CD14-positive monocyte (primary cell): ENCODE measurements at regions not wholly inside any gene's neighbourhood (a gene's known extent, or its start where the extent isn't known, plus 50 kb on each side); places are given as distances from the start of the nearest gene placed in this dataset.

Source experiments
- DNase-seq, 3 donors: peaks; one replicate each; pipeline ENCODE4 v3.0.0-alpha.2; 2011 to 2022
- H2AFZ ChIP-seq: 2 replicates; pipeline ENCODE4 v1.6.0; 2012; ENCODE audit warnings: mild to moderate bottlenecking, low read depth, low read length, inconsistent platforms; ENCODE audit not compliant: insufficient read depth, poor library complexity, severe bottlenecking
- H3K27ac ChIP-seq, 2 donors: 1 replicate in 1 of 2; 2 replicates in 1 of 2; pipeline ENCODE4 v1.5.1; 2012 to 2013; ENCODE audit warnings: low read length in 2 of 2, control low read depth in 1 of 2, inconsistent platforms in 1 of 2, low read depth in 1 of 2, mild to moderate bottlenecking in 1 of 2
- H3K27me3 ChIP-seq, 2 donors: one replicate each; pipeline versions ENCODE4 v1.6.0 to v1.6.1; 2011 to 2013; ENCODE audit warnings: low read length in 2 of 2; ENCODE audit not compliant: control insufficient read depth in 2 of 2, insufficient read depth in 2 of 2
- H3K36me3 ChIP-seq, 2 donors: replicated peaks in 1 of 2; 1 replicate in 1 of 2; 2 replicates in 1 of 2; pipeline versions ENCODE4 v1.5.1 to v1.6.1; 2012 to 2013; ENCODE audit warnings: low read length in 2 of 2, control low read depth in 1 of 2, inconsistent platforms in 1 of 2, mild to moderate bottlenecking in 1 of 2; ENCODE audit not compliant: insufficient read depth in 2 of 2, control insufficient read depth in 1 of 2
- H3K4me1 ChIP-seq, 2 donors: 1 replicate in 1 of 2; 2 replicates in 1 of 2; pipeline versions ENCODE4 v1.5.1 to v1.6.1; 2012 to 2013; ENCODE audit warnings: low read length in 2 of 2, control low read depth in 1 of 2, inconsistent platforms in 1 of 2, mild to moderate bottlenecking in 1 of 2, moderate library complexity in 1 of 2; ENCODE audit not compliant: insufficient read depth in 2 of 2, control insufficient read depth in 1 of 2
- H3K4me2 ChIP-seq: replicated peaks from 2 replicates; pipeline ENCODE3; 2012; ENCODE audit warnings: low read length, moderate library complexity, mild to moderate bottlenecking; ENCODE audit not compliant: poor library complexity, severe bottlenecking; ENCODE audit errors: extremely low read depth
- H3K4me3 ChIP-seq, 3 experiments: fragments of 200-600 bp in 1 of 3; sonication (generic) in 1 of 3; replicated peaks in 1 of 3; 1 replicate in 2 of 3; 2 replicates in 1 of 3; pipeline ENCODE4 v1.5.1; 2011 to 2013; ENCODE audit warnings: low read length in 3 of 3, mild to moderate bottlenecking in 3 of 3, control low read depth in 2 of 3, low read depth in 2 of 3, inconsistent platforms in 1 of 3, moderate library complexity in 1 of 3
- H3K79me2 ChIP-seq: 2 replicates; pipeline ENCODE4 v1.6.0; 2012; ENCODE audit warnings: mild to moderate bottlenecking, control low read depth, inconsistent platforms, low read length, moderate library complexity; ENCODE audit not compliant: insufficient read depth
- H3K9ac ChIP-seq: 2 replicates; pipeline ENCODE4 v1.6.0; 2017; ENCODE audit warnings: low read length, mild to moderate bottlenecking; ENCODE audit not compliant: insufficient read depth, poor library complexity, severe bottlenecking
- H3K9me3 ChIP-seq, 2 donors: replicated peaks in 1 of 2; 1 replicate in 1 of 2; 2 replicates in 1 of 2; pipeline versions ENCODE4 v1.5.1 to v1.6.1; 2012 to 2013; ENCODE audit warnings: low read length in 2 of 2, control low read depth in 1 of 2; ENCODE audit not compliant: control insufficient read depth in 1 of 2, insufficient read depth in 1 of 2
- H4K20me1 ChIP-seq: 2 replicates; pipeline ENCODE4 v1.6.0; 2012; ENCODE audit warnings: mild to moderate bottlenecking, low read length, control low read depth, moderate library complexity; ENCODE audit not compliant: insufficient read depth
- H3K27ac Mint-ChIP-seq, 7 donors: one replicate each; pipeline ENCODE4 v1.8.0; 2020; ENCODE audit warnings: mild to moderate bottlenecking in 7 of 7, mixed read lengths in 7 of 7, moderate library complexity in 6 of 7, inconsistent platforms in 2 of 7
- H3K27me3 Mint-ChIP-seq, 3 donors: one replicate each; pipeline ENCODE4 v1.8.0; 2021 to 2022; ENCODE audit warnings: low read depth in 3 of 3, mild to moderate bottlenecking in 3 of 3, mixed read lengths in 3 of 3, moderate library complexity in 3 of 3, inconsistent platforms in 1 of 3
- H3K36me3 Mint-ChIP-seq, 2 donors: one replicate each; pipeline ENCODE4 v1.8.0; 2020; ENCODE audit warnings: mixed read lengths in 2 of 2, inconsistent platforms in 1 of 2, mild to moderate bottlenecking in 1 of 2
- H3K4me1 Mint-ChIP-seq: one replicate; pipeline ENCODE4 v1.8.0; 2020; ENCODE audit warnings: mild to moderate bottlenecking, mixed read lengths
- H3K4me3 Mint-ChIP-seq, 2 donors: one replicate each; pipeline ENCODE4 v1.8.0; 2020; ENCODE audit warnings: mild to moderate bottlenecking in 2 of 2, mixed read lengths in 2 of 2, moderate library complexity in 1 of 2
- H3K9me3 Mint-ChIP-seq, 7 donors: one replicate each; pipeline ENCODE4 v1.8.0; 2020 to 2022; ENCODE audit warnings: mixed read lengths in 7 of 7, mild to moderate bottlenecking in 6 of 7, moderate library complexity in 6 of 7, inconsistent platforms in 2 of 7
- WGBS: methylation state at CpG from one replicate; pipeline ENCODE4 v1.1.5; 2013; ENCODE audit warnings: missing lambda C conversion rate; ENCODE audit not compliant: insufficient coverage; 5-methylcytosine and 5-hydroxymethylcytosine counted together
- intact Hi-C, 2 donors: fragments of 100-400 bp; cut with micrococcal nuclease; formaldehyde crosslinking; loops; one replicate each; pipeline versions ENCODE4 v1.15.0 to v1.15.1; 2023
- TF ChIP-seq, protein P1 (sequence below): fragments of 200-600 bp; IDR thresholded peaks from one replicate; pipeline ENCODE4 v1.8.0; 2022; ENCODE audit warnings: antibody characterized with exemption, mild to moderate bottlenecking

GRCh38 chr5:60376860-60377259, 323.1 kb downstream of the DEPDC1B start:
- no peaks in the 10 kb centered on the region for H3K36me3 Mint-ChIP-seq
- Histone ChIP-seq H3K36me3 (no peaks in the 10 kb centered on the region), H3K4me3 (no peak overlapping the region), H3K79me2 (no peaks in the 10 kb centered on the region), H3K9ac (no peak overlapping the region), H2AFZ (no peak overlapping the region), H3K27ac (no peak overlapping the region), H4K20me1 (no peaks in the 10 kb centered on the region), H3K4me1 (no peaks in the 10 kb centered on the region), H3K27me3 (no peaks in the 10 kb centered on the region), H3K9me3 (no peaks in the 10 kb centered on the region), H3K4me2 (no peak overlapping the region)
- H3K27me3 Mint-ChIP-seq: peaks cover 0 to 2% (median 1%) of the 10 kb centered on the region in 3 donors
- H3K27ac Mint-ChIP-seq: peak overlapping the region in 1 of 7 donors; percentile 4
- H3K4me1 Mint-ChIP-seq: no peaks in the 10 kb centered on the region
- WGBS: 92% methylated on average over 1 of the region's 4 CpGs
- no peak overlapping the region for H3K4me3 Mint-ChIP-seq
- DNase-seq: no peak
- intact Hi-C loops: no loop called here
- TF ChIP-seq, protein P1, sequence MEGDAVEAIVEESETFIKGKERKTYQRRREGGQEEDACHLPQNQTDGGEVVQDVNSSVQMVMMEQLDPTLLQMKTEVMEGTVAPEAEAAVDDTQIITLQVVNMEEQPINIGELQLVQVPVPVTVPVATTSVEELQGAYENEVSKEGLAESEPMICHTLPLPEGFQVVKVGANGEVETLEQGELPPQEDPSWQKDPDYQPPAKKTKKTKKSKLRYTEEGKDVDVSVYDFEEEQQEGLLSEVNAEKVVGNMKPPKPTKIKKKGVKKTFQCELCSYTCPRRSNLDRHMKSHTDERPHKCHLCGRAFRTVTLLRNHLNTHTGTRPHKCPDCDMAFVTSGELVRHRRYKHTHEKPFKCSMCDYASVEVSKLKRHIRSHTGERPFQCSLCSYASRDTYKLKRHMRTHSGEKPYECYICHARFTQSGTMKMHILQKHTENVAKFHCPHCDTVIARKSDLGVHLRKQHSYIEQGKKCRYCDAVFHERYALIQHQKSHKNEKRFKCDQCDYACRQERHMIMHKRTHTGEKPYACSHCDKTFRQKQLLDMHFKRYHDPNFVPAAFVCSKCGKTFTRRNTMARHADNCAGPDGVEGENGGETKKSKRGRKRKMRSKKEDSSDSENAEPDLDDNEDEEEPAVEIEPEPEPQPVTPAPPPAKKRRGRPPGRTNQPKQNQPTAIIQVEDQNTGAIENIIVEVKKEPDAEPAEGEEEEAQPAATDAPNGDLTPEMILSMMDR: no peak
- H3K9me3 Mint-ChIP-seq: peaks cover 0 to 4% (median 0%) of the 10 kb centered on the region in 7 donors

DNA sequence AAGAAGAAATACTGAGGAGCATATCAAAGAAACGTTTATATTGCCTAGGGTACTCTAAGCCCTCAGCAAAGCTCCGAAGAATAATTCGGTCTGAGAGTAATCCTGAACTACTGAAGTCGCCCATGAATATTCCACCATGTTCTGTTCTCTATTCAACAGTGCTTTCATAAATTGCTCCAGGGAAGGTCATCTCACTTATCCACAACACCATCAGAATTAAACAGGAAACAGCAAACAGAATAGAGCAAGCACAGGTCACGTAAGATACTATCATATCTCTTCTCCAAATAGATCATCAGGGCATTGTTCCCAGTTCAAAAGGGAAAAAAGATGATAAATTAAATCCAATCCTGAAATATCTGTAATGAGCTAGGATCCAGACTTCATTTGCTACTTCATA, 325.6 kb downstream of the DEPDC1B start:
- Histone ChIP-seq H3K9me3 (no peaks in the 10 kb centered on the region), H3K4me1 (no peaks in the 10 kb centered on the region), H3K36me3 (no peaks in the 10 kb centered on the region), H3K4me3 (no peak overlapping the region), H3K4me2 (no peak overlapping the region), H3K27ac (no peak overlapping the region), H2AFZ (no peak overlapping the region), H3K27me3 (no peaks in the 10 kb centered on the region), H3K79me2 (no peaks in the 10 kb centered on the region), H3K9ac (no peak overlapping the region), H4K20me1 (no peaks in the 10 kb centered on the region)
- WGBS: 98% methylated on average over 4 of the region's 5 CpGs
- H3K27ac Mint-ChIP-seq: no peak overlapping the region
- no peaks in the 10 kb centered on the region for H3K4me1 Mint-ChIP-seq
- H3K4me3 Mint-ChIP-seq: no peak overlapping the region
- intact Hi-C loops: no loop called here
- TF ChIP-seq, protein P1: no peak
- no peak for DNase-seq
- peaks cover 0 to 2% (median 1%) of the 10 kb centered on the region in 3 donors for H3K27me3 Mint-ChIP-seq
- no peaks in the 10 kb centered on the region for H3K36me3 Mint-ChIP-seq
- peaks cover 0 to 5% (median 0%) of the 10 kb centered on the region in 7 donors for H3K9me3 Mint-ChIP-seq
